ENCODE measurements at regions not wholly inside any gene's neighbourhood (a gene's known extent, or its start where the extent isn't known, plus 50 kb on each side); places are given as distances from the start of the nearest gene placed in this dataset.

DNA sequence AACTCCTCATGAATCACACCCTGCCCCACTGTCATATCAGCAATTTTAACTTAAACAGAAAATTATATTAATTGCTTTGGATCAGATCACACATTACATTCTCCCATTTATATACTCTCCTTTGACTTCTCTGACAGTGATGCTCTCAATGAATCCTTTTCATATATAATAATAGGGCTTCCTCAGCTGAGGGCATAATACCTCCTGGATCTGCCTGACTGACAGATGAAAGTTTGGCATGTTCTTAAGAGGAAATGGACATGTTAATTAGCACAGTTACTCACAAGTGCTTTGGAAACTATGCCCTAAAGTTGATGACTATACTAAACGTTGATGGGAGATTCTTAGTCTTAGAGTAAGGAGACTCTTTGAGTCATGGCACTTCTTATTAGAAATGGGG lies 478.2 kb upstream of the LRRN3 start:
- no peak for DNase-seq (ENCODE audit: low read depth in 2 of 2)

All from dermis microvascular lymphatic vessel endothelial cell (primary cell).